ENCODE measurements at regions not wholly inside any gene's neighbourhood (a gene's known extent, or its start where the extent isn't known, plus 50 kb on each side); places are given as distances from the start of the nearest gene placed in this dataset.
A peak's percentile ranks its signal among the peaks of the same experiment; 100 is the strongest.

GRCh38 chr13:78201411-78201810 lies 282.8 kb upstream of the EDNRB start:
- no peak for TF ChIP-seq CTCF (conservative IDR thresholded peaks at IDR 0.05; ENCODE audit: low read depth, low read length)
- H3K4me3 ChIP-seq (ENCODE audit: low read depth, low read length) = no peak overlapping the region
- DNase-seq (ENCODE audit: low read depth) = no peak

GRCh38 chr13:78198821-78199220 lies 280.2 kb upstream of the EDNRB start:
- no peak for TF ChIP-seq CTCF (conservative IDR thresholded peaks at IDR 0.05; ENCODE audit: low read depth, low read length)
- no peak for DNase-seq (ENCODE audit: low read depth)

GRCh38 chr13:78198419-78198818 lies 279.8 kb upstream of the EDNRB start:
- TF ChIP-seq CTCF (conservative IDR thresholded peaks at IDR 0.05; ENCODE audit: low read depth, low read length) = no peak
- DNase-seq (ENCODE audit: low read depth) = no peak
- no peak overlapping the region for H3K4me3 ChIP-seq (ENCODE audit: low read depth, low read length)

More at GRCh38 chr13:78198821-78199220, 280.2 kb upstream of the EDNRB start:
- no peak overlapping the region for H3K4me3 ChIP-seq (ENCODE audit: low read depth, low read length)

- H3K4me3 ChIP-seq (ENCODE audit: low read depth, low read length) = no peak overlapping the region
- no peak for DNase-seq (ENCODE audit: low read depth)
- no peak for TF ChIP-seq CTCF (conservative IDR thresholded peaks at IDR 0.05; ENCODE audit: low read depth, low read length)
Observed at GRCh38 chr13:78197231-78197630, 278.6 kb upstream of the EDNRB start.

GRCh38 chr13:78194904-78195639 lies 276.4 kb upstream of the EDNRB start:
- no peak overlapping the region for H3K4me3 ChIP-seq (ENCODE audit: low read depth, low read length)
- DNase-seq (ENCODE audit: low read depth) = no peak
- no peak for TF ChIP-seq CTCF (conservative IDR thresholded peaks at IDR 0.05; ENCODE audit: low read depth, low read length)

- TF ChIP-seq CTCF (conservative IDR thresholded peaks at IDR 0.05; ENCODE audit: low read depth, low read length) = no peak
- no peak overlapping the region for H3K4me3 ChIP-seq (ENCODE audit: low read depth, low read length)
- peak; percentile 59 for DNase-seq (ENCODE audit: low read depth)
Observed at GRCh38 chr13:78193846-78194245, 275.2 kb upstream of the EDNRB start.

GRCh38 chr13:78192716-78193115 lies 274.1 kb upstream of the EDNRB start:
- no peak for TF ChIP-seq CTCF (conservative IDR thresholded peaks at IDR 0.05; ENCODE audit: low read depth, low read length)
- H3K4me3 ChIP-seq (ENCODE audit: low read depth, low read length) = no peak overlapping the region
- no peak for DNase-seq (ENCODE audit: low read depth)
